ENCODE measurements at regions not wholly inside any gene's neighbourhood (a gene's known extent, or its start where the extent isn't known, plus 50 kb on each side); places are given as distances from the start of the nearest gene placed in this dataset.

DNA sequence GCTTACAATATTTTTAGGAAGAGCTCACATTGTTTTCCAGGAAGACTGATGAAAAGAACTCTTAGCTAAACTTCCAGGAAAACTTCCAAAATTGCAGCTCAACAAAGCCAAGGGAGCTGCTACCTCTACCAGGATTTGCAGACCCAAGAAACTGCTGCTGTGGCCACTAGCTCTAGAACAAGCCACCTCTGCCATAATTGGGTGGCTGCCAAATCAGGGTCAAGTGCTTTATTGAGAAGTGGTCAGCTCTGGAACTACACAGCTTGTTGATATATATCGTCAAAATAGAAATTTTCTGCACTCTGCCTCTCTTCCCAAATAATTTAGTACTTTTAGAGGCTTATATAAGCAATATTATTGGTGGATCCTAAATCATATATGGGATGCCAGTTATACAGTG lies 371.8 kb upstream of the CHORDC1 start:
- H3K4me1 ChIP-seq = no peaks in the 10 kb centered on the region
- no peaks in the 10 kb centered on the region for H3K27me3 ChIP-seq
- intact Hi-C loops (cut with DNase I) = no loop called here
- ATAC-seq (no peak), DNase-seq (no peak)
- TF ChIP-seq POLR2A (IDR thresholded peaks at IDR 0.05) (no peak), CTCF (IDR thresholded peaks at IDR 0.05) (no peak)
- H3K9me3 ChIP-seq = no peaks in the 10 kb centered on the region
- H3K4me3 ChIP-seq = no peak overlapping the region
- no peaks in the 10 kb centered on the region for H3K36me3 ChIP-seq
- 89% methylated on average over 1 of the region's 1 CpG for WGBS (ENCODE audit: insufficient coverage, low coverage, low lambda C conversion rate, missing lambda C conversion rate)
- no peak overlapping the region for H3K27ac ChIP-seq

GRCh38 chr11:90593099-90593498 lies 370.2 kb upstream of the CHORDC1 start:
- H3K27ac ChIP-seq = no peak overlapping the region
- H3K36me3 ChIP-seq = no peaks in the 10 kb centered on the region
- no peak overlapping the region for H3K4me3 ChIP-seq
- no peaks in the 10 kb centered on the region for H3K9me3 ChIP-seq
- H3K4me1 ChIP-seq = no peaks in the 10 kb centered on the region
- DNase-seq = no peak
- intact Hi-C loops (cut with DNase I) = no loop called here
- no peaks in the 10 kb centered on the region for H3K27me3 ChIP-seq
- TF ChIP-seq POLR2A (IDR thresholded peaks at IDR 0.05) (no peak), CTCF (IDR thresholded peaks at IDR 0.05) (no peak)
- WGBS (ENCODE audit: insufficient coverage, low coverage, low lambda C conversion rate, missing lambda C conversion rate) = 25% methylated on average over 1 of the region's 1 CpG
- no peak for ATAC-seq

DNA sequence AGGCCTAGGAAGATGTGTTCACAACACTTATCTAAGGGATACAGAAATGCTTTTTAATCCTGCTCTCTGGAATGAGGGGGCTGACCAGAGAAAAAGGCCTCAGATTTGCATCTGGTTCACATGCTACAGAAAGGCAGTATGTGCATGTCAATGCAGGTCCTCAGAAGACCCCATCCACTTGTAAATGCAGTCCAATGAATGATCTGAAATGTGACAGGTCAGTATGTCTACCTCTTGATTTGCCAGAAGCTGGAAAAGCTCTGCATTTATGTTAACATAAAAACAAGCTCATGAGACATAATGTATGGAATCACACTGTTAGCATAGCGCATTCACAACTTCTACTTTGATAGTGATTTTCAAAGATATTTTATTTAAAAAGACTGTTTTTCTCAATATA lies 367.4 kb upstream of the CHORDC1 start:
- Histone ChIP-seq H3K4me3 (no peak overlapping the region), H3K36me3 (no peaks in the 10 kb centered on the region), H3K27ac (no peak overlapping the region), H3K27me3 (no peaks in the 10 kb centered on the region), H3K9me3 (no peaks in the 10 kb centered on the region), H3K4me1 (no peaks in the 10 kb centered on the region)
- intact Hi-C loops (cut with DNase I) = no loop called here
- TF ChIP-seq CTCF (IDR thresholded peaks at IDR 0.05) = no peak
- ATAC-seq = no peak
- 100% methylated on average over 1 of the region's 1 CpG for WGBS (ENCODE audit: insufficient coverage, low coverage, low lambda C conversion rate, missing lambda C conversion rate)
- DNase-seq = no peak

DNA sequence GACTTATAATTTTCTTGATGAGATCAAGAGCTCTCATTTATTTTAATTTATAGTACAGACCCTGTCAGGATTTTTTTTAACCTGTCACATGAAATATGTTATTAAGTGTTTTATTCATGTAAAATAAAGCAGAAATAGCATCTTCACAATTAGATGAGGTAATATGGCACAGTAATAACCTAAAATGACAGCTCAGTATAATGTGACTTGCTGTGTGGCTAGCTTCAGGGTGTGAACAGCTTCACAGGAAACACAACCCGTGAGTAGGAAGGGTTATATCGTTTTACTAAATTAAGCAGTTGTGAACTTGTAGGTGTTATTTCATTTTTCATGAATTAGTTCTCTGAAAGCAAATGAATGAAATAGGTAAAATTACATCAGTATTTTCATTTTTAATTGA lies 366.9 kb upstream of the CHORDC1 start:
- Histone ChIP-seq H3K27ac (no peak overlapping the region), H3K27me3 (no peaks in the 10 kb centered on the region), H3K36me3 (no peaks in the 10 kb centered on the region), H3K4me3 (no peak overlapping the region), H3K9me3 (no peaks in the 10 kb centered on the region), H3K4me1 (no peaks in the 10 kb centered on the region)
- TF ChIP-seq POLR2A (IDR thresholded peaks at IDR 0.05) (no peak), CTCF (IDR thresholded peaks at IDR 0.05) (no peak)
- DNase-seq (no peak), ATAC-seq (no peak)
- 56% methylated on average over 2 of the region's 2 CpGs for WGBS (ENCODE audit: insufficient coverage, low coverage, low lambda C conversion rate, missing lambda C conversion rate)
- intact Hi-C loops (cut with DNase I) = no loop called here

- ATAC-seq = no peak
- H3K9me3 ChIP-seq = no peaks in the 10 kb centered on the region
- 69% methylated on average over 6 of the region's 7 CpGs for WGBS (ENCODE audit: insufficient coverage, low coverage, low lambda C conversion rate, missing lambda C conversion rate)
These were observed 365.0 kb upstream of the CHORDC1 start for GRCh38 chr11:90587896-90588295.

More at GRCh38 chr11:90587896-90588295, 365.0 kb upstream of the CHORDC1 start:
- intact Hi-C loops (cut with DNase I) = no loop called here
- no peaks in the 10 kb centered on the region for H3K4me1 ChIP-seq
- DNase-seq = no peak
- H3K27me3 ChIP-seq = no peaks in the 10 kb centered on the region
- H3K27ac ChIP-seq = no peak overlapping the region
- TF ChIP-seq CTCF (IDR thresholded peaks at IDR 0.05) = no peak
- TF ChIP-seq POLR2A (IDR thresholded peaks at IDR 0.05) = no peak
- no peak overlapping the region for H3K4me3 ChIP-seq
- H3K36me3 ChIP-seq = peaks cover 0 to 2% (median 0%) of the 10 kb centered on the region in 4 donors
